ENCODE measurements at regions not wholly inside any gene's neighbourhood (a gene's known extent, or its start where the extent isn't known, plus 50 kb on each side); places are given as distances from the start of the nearest gene placed in this dataset.

GRCh38 chr14:71619472-71619871, 312.8 kb upstream of the RGS6 start:
- no peak for TF ChIP-seq POLR2A (IDR thresholded peaks at IDR 0.05)
- TF ChIP-seq CTCF (IDR thresholded peaks at IDR 0.05 in 4 of 5, conservative IDR thresholded peaks at IDR 0.05 in 1 of 5), result no peak

Measured in gastrocnemius medialis (tissue), 4 donors.